H1 (cell line): ENCODE measurements at regions not wholly inside any gene's neighbourhood (a gene's known extent, or its start where the extent isn't known, plus 50 kb on each side); places are given as distances from the start of the nearest gene placed in this dataset.

ENCODE experiments used
- CHD2 ChIP-seq: IDR thresholded peaks from 2 replicates; pipeline ENCODE4 v1.6.1; 2012; ENCODE audit warnings: low read length, improper control_type of control experiment
- CHD7 ChIP-seq: fragments of 300-600 bp; sonication (generic); IDR thresholded peaks from 2 replicates; pipeline ENCODE4 v1.7.1; 2012; ENCODE audit warnings: low read length, moderate library complexity, mild to moderate bottlenecking, inconsistent platforms; ENCODE audit not compliant: insufficient replicate concordance
- CREB1 ChIP-seq: IDR thresholded peaks from 2 replicates; pipeline ENCODE4 v1.6.1; 2012; ENCODE audit warnings: inconsistent platforms
- CTBP2 ChIP-seq: IDR thresholded peaks from 2 replicates; pipeline ENCODE4 v1.7.0; 2011; ENCODE audit warnings: borderline replicate concordance, mild to moderate bottlenecking, moderate library complexity, mixed read lengths, low read length; ENCODE audit not compliant: insufficient read depth, insufficient read length
- GABPA ChIP-seq: IDR thresholded peaks from 2 replicates; pipeline ENCODE4 v1.6.1; 2011; ENCODE audit warnings: mild to moderate bottlenecking, low read length, moderate library complexity, borderline replicate concordance; ENCODE audit not compliant: insufficient read depth
- KDM5A ChIP-seq: fragments of 200-600 bp; IDR thresholded peaks from 2 replicates; pipeline ENCODE4 v1.7.1; 2012; ENCODE audit warnings: mild to moderate bottlenecking, low read length, inconsistent platforms, mixed read lengths
- RBBP5 ChIP-seq: IDR thresholded peaks from 2 replicates; pipeline ENCODE4 v1.7.1; 2012; ENCODE audit warnings: low read depth, mild to moderate bottlenecking, inconsistent platforms, low read length, moderate library complexity, borderline replicate concordance
- SP1 ChIP-seq: IDR thresholded peaks from 2 replicates; pipeline ENCODE4 v1.6.1; 2011; ENCODE audit warnings: low read depth, low read length

GRCh38 chr1:208446271-208446691 lies 202.1 kb upstream of the PLXNA2 start (continued):
- no peak for TF ChIP-seq CHD7
- TF ChIP-seq RBBP5, result no peak
- no peak for TF ChIP-seq CREB1
- no peak for TF ChIP-seq CTBP2
- TF ChIP-seq GABPA, result no peak
- no peak for TF ChIP-seq KDM5A
- no peak for TF ChIP-seq CHD2
- no peak for TF ChIP-seq SP1
